GM21737 (cell line): ENCODE measurements at regions not wholly inside any gene's neighbourhood (a gene's known extent, or its start where the extent isn't known, plus 50 kb on each side); places are given as distances from the start of the nearest gene placed in this dataset.

Experiments used
- ATAC-seq: cut with Tn5 transposase; IDR thresholded peaks from one replicate; pipeline ENCODE4 v1.9.1; 2021; ENCODE audit warnings: mild to moderate bottlenecking, moderate library complexity; ENCODE audit not compliant: unreplicated experiment

DNA sequence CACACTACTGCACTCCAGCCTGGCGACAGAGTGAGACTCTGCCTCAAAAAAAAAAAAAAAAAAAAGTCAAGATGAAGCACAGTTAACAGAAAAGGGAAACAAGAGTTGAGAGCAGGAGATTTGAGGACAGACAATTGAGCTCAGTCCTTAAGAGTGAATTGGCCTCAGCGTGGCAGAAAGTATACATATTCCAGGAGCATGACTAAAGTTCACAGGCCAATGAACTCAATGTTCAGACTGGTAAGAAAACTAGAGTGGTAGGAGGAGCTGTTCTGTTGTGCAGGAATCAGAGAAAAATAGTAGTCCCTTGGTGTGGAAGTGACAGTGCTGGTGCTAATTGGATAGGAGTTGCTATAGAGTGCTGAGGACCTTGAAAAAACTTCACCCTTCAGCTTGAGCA lies 60.0 kb downstream of the NRN1 start:
- no peak for ATAC-seq

GRCh38 chr6:5946181-5946580 lies 60.5 kb downstream of the NRN1 start:
- no peak for ATAC-seq

- no peak for ATAC-seq
These were observed 63.1 kb downstream of the NRN1 start for GRCh38 chr6:5943591-5943990.

GRCh38 chr6:5942591-5942990 lies 64.1 kb downstream of the NRN1 start:
- no peak for ATAC-seq

GRCh38 chr6:5941188-5941587 lies 65.5 kb downstream of the NRN1 start:
- no peak for ATAC-seq

- ATAC-seq, result no peak
These were observed 67.8 kb downstream of the NRN1 start for GRCh38 chr6:5938934-5939333.

- ATAC-seq, result no peak
These were observed 68.6 kb downstream of the NRN1 start for GRCh38 chr6:5937936-5938706.

DNA sequence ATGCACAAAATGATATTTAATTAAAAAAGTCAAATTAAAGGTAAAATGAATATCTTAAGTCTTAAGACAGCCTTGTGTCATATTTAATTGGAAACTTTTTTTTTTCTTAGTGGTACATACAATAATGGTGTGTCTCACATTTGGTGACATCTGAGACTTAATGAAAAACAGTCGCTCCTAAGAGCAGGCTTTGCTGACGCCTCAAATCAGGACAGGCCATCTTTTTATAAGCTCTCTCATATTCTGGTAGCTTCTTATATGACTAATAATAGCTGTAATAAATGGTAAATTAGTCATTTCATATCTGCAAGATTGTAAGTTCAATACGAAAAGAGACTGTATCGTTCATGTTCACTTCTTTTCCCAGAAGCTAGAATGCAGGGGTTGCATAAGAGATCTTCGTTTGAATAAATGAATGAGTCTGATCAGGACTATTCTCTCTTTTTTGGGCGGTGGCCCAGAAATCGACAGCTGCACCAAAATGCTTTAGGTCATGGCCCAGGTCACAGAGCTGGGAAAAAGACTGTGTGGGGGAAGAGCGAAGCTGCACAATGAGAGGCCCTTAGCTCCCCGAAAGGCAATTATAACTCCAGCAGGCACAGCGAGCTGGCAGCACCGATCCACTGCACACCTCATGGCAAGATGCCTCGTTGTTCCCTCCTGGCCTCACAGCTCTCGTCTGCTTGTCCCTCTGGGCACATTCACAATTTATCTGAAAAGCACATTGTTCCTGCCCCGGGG lies 69.4 kb downstream of the NRN1 start:
- no peak for ATAC-seq

DNA sequence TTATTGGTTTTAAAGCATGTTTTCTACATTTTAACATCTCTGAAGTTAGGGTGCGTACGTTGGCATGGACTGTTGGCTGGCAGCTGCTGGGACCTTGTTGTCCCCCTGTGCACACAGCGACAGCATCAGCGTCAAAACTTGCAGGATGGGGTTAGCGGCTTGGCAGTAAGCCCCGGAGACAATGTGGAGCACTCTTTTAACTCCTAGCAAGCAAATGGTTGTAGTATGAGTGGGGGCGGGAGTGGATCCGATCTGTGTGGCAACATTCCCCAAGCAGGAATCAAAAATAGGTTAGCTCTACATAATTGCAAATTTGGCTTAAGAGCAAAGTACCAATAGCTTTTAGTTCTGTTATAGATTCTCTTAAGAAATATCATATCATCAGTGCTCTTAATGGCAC lies 70.1 kb downstream of the NRN1 start:
- no peak for ATAC-seq

- no peak for ATAC-seq
These were observed 70.6 kb downstream of the NRN1 start for GRCh38 chr6:5936140-5936539.

- ATAC-seq, result no peak
These were observed 75.8 kb downstream of the NRN1 start for GRCh38 chr6:5930968-5931367.

DNA sequence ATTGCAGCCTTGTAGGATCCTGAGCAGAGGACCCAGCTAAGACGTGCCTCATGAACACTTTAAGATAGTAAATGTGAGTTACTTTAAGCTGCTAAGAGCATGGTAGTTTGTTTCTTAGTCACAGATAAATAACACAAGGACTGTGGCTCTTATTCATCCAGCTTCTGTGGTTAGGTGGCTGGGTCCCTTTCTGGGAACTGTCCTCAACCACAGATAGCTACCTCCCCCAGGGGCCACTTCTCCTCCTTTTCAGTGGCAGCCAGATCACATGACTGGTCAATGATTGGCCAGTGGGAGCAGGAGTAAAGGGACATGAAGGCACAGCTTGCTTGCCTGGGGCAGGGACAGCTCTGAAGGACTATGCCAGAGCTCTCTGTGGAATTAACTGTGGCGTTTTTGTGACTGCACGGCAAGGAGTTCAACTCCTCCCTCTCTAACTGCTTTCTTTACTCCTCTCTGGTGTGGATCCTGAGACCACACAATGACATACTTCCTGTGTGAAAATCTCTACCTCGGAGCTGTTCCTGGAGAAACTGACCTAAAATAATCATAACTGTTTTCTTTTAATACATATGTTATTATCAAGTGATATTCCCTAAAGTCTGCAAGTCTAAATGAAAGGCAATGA lies 76.5 kb downstream of the NRN1 start:
- no peak for ATAC-seq

DNA sequence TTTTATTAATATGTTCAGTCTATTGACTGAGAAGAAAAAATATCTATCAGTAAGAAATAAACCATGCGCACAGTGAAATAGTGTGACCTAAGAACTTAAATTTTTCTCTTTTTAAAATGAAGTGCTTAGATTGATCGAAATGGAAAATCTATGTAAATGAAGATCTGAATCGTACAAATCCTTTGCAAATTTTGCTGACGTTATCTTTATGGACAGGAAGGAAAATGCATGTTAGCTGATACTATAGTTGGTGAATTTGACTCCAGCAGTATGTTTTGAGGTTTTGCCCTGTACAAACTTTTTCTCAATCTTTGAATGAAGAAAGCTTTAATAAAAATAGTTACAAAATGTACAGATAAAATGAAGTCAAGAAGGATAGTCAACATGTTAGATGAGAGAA lies 82.9 kb downstream of the NRN1 start:
- no peak for ATAC-seq

DNA sequence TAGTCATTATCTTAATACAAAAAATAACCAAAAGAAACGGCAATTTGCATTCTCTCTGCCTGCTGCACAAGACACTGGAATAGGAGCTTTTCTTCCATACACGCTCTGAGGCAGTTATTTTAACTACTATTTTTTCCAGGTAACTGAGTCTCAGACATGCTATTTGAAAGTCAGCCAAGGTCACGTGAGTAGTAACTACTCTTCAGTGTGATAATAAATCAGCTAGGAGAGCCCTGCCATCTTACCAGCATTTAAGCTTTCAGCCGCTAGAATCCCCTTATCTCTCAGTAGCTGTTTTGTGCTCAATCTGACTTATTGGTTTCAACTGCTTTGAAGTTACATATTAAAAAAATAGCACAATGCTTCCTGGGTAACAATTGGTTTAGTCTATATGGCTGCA lies 84.5 kb downstream of the NRN1 start:
- no peak for ATAC-seq

- no peak for ATAC-seq
These were observed 97.0 kb downstream of the NRN1 start for GRCh38 chr6:5909721-5910120.

- ATAC-seq, result no peak
These were observed 99.9 kb downstream of the NRN1 start for GRCh38 chr6:5906842-5907241.

DNA sequence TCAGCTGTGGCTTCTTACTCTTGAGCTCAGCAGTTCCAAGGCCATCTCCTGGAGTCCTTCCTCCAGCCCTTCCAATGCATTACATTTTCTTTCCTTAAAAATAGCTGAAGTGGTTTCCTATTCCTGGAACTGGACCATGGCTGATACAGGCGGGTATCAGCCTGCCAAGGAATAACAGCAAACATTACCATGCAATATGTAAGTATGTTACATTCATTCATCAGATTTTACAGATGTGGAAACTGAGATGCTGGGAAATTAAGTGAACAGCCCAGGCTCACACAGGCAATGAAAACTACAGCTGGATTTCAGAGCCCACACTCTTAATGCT lies 100.4 kb downstream of the NRN1 start:
- no peak for ATAC-seq

DNA sequence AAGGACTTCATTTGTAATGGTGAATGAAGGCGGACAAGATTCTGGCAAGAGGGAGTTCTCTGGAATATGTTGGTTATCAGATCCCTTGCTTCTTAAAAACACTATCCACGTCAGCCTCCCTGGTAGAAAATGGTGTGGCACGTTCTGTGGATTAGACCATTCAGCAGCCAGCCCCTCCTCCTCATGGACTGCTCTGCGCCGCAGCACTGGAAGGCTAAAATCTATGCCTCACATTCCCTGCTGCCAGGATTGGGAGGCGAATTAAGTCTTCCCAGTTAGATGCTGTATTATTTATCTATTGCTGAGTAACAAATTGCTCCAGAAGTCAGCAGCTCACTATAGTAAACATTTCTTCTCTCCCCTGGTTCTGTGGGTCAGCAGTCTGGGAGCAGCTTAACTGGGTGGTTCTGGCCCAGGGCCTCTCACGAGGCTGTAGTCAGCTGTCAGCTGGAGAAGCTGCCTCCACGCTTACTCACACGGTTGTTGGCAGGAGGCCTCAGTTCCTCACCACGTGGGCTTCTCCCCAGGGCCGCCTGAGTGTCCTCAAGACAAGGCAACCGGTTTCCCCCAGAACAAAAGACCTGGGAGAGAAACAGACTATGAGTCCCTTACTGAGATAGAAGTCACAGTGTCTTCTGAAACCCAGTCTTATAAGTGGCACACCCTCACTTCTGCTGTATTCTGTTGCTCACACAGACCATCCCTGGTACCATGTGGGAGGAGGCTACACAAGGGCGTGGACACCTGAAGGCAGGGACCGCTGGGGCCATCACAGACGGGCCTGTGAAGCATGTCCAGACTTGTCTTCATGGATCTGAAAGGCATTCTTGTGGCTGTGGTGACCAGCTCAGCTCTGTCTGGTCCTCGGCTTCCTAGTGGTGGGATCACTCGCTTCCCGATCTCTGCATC lies 101.0 kb downstream of the NRN1 start:
- ATAC-seq, result no peak

DNA sequence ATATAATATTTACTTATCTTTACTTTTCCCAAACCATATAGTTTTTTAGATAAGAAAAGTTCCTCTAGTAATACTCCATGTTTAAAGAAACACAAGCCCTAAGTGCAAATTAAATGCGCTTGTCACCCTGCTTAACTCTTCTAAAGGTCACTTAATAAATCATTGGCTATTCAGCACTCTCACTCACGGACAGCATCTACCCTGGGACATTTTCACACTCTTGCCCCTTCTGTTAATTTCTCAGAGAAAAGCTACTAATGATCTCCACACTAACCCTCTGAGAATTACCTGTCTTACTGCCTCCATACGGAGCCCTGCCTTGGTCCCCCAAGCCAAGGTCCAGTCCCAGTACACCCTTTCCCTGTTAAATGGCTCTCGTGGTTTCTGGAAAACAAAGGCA lies 102.2 kb downstream of the NRN1 start:
- no peak for ATAC-seq

DNA sequence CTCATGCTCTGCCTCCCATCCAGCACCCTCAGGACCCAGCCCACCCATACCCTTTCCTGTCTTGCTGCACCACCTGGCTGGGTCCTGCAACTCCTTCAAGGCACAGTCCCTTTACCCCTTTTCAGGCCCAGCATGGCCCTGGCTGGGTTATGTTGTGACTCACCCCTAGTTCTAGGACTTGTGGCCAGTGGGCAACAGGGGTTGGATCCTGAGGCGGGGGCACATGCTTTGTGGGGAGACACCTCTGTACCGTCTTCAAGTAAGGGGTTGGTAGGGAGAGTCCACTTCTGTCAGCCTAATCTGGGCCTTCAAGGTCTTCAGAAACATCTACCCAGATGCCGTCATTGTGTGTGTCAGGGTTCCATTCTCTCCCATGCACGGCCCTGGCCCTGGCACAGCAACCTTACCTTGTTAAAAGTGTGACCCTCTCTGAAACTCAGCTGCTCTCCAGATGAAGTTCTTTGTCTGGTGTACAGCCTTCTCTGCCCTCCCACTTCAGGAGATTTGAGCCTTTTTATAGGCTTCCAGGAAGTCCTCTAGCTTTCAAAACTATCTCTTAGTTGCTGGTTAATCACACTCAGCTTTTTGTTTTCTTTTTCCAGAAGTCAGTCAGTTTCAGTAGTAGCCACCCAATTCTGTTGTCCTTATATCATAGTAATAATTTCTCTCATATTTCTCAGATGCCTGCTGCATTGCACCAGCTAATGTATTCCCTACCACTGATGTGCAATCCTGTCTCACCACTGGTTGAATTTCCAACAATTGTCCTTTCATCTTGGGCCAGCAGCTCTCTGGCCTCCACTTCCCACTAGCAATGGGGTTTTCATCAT lies 107.3 kb downstream of the NRN1 start:
- ATAC-seq, result no peak
